ENCODE measurements at regions not wholly inside any gene's neighbourhood (a gene's known extent, or its start where the extent isn't known, plus 50 kb on each side); places are given as distances from the start of the nearest gene placed in this dataset.
"Not testable (repeated sequence)": the region's sequence is repeated elsewhere in the genome, so short reads cannot be mapped to it uniquely, and the experiment has no call there.

DNA sequence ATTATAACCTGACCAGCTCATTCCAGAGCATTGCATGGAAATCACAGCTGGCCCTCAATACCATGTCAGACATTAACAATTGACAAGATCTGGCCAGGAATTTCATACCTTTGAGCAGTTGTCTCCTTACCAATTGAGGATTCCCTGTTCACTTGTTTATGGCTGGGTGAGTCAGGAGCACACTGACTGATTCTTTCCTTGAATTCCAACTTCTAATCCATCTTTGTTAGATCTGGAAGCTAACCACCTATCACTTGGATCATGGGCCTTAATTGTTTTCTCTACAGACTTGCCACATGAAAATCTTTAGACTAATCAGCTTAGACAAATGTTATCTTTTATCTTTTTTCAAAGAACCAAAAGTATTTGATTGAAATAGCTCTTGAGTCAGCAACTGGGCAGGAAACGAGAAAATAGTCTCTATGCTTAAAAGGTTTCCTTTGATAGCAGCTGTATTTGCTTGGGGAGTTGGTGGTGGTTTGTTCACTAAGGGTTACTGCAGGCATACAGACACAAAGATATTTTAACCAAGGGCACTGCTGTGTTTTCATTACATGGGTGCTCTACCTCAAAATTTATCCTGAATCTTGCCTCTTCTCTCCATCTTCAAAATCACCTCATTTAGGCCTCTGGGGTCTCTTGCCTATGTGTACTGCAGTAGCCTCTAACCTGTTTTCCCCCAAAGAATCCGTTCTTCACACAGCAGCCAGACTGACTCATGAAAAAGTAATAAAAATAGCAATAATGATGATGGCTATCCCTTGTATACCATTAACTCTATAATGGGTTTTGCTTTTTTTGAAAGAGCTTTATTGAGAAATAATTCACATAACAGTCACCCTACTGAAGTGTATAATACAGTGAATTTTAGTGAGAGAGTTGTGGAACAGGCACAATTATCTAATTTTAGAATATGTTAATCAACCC lies 197.0 kb upstream of the NMUR2 start:
- Mint-ChIP-seq H3K36me3 (no peaks in the 10 kb centered on the region), H3K27me3 (peaks cover 0 to under 1% of the 10 kb centered on the region in 2 donors), H3K27ac (no peak overlapping the region), H3K4me3 (no peak overlapping the region), H3K9me3 (no peaks in the 10 kb centered on the region), H3K4me1 (no peaks in the 10 kb centered on the region)
- Histone ChIP-seq H3K27me3 (replicated peaks in 1 of 2; ENCODE audit: control insufficient read depth in 2 of 2, extremely low read depth in 1 of 2, insufficient read depth in 2 of 2, low read length in 1 of 2) (no peaks in the 10 kb centered on the region), H3K4me3 (ENCODE audit: control insufficient read depth in 1 of 2, extremely low read depth in 1 of 2, low read length in 1 of 2) (no peak overlapping the region), H3K9me3 (no peaks in the 10 kb centered on the region), H3K36me3 (ENCODE audit: control insufficient read depth in 2 of 2, extremely low read depth in 1 of 2, insufficient read depth in 1 of 2, low read length in 1 of 2) (no peaks in the 10 kb centered on the region), H3K27ac (ENCODE audit: low read length) (no peak overlapping the region), H3K4me1 (ENCODE audit: control insufficient read depth in 1 of 2, extremely low read depth in 1 of 2, insufficient read depth in 2 of 2, low read length in 2 of 2) (no peaks in the 10 kb centered on the region)
- ChIA-PET POLR2A (interaction anchor here in 1 of 2 donors (0.6 kb wide), 1 partner anchor 20 kb away, joined by 3 read pairs; no protein-coding TSS in a partner anchor), CTCF (no interaction called here)
- DNase-seq (no peak), ATAC-seq (replicated peaks in 1 of 4) (no peak)
- WGBS (ENCODE audit: insufficient coverage) = 29% methylated on average over 1 of the region's 2 CpGs

DNA sequence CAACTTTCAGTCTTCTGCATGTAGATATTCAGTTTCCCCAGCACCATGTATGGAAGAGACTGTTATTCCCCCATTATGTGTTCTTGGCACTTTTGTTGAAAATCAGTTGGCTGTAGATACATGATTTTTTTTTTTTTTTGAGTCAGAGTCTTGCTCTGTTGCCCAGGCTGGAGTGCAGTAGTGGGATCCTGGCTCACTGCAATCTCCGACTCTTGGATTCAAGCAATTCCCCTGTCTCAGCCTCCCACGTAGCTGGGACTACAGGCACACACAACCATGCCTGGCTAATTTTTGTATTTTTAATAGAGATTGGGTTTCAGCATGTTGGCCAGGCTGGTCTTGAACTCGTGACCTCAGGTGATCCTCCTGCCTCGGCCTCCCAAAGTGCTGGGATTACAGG lies 201.0 kb upstream of the NMUR2 start:
- H3K27me3 Mint-ChIP-seq; H3K4me3 Mint-ChIP-seq; POLR2A ChIA-PET; H3K27ac Mint-ChIP-seq; H3K4me1 Mint-ChIP-seq; H3K27me3 ChIP-seq (replicated peaks in 1 of 2; ENCODE audit: control insufficient read depth in 2 of 2, extremely low read depth in 1 of 2, insufficient read depth in 2 of 2, low read length in 1 of 2); H3K9me3 ChIP-seq; H3K4me1 ChIP-seq (ENCODE audit: control insufficient read depth in 1 of 2, extremely low read depth in 1 of 2, insufficient read depth in 2 of 2, low read length in 2 of 2); H3K9me3 Mint-ChIP-seq; H3K4me3 ChIP-seq (ENCODE audit: control insufficient read depth in 1 of 2, extremely low read depth in 1 of 2, low read length in 1 of 2); H3K36me3 Mint-ChIP-seq; CTCF ChIA-PET; H3K27ac ChIP-seq (ENCODE audit: low read length); ATAC-seq (replicated peaks in 1 of 4); H3K36me3 ChIP-seq (ENCODE audit: control insufficient read depth in 2 of 2, extremely low read depth in 1 of 2, insufficient read depth in 1 of 2, low read length in 1 of 2); DNase-seq: not testable (repeated sequence)
- 62% methylated on average over 2 of the region's 4 CpGs for WGBS (ENCODE audit: insufficient coverage)

DNA sequence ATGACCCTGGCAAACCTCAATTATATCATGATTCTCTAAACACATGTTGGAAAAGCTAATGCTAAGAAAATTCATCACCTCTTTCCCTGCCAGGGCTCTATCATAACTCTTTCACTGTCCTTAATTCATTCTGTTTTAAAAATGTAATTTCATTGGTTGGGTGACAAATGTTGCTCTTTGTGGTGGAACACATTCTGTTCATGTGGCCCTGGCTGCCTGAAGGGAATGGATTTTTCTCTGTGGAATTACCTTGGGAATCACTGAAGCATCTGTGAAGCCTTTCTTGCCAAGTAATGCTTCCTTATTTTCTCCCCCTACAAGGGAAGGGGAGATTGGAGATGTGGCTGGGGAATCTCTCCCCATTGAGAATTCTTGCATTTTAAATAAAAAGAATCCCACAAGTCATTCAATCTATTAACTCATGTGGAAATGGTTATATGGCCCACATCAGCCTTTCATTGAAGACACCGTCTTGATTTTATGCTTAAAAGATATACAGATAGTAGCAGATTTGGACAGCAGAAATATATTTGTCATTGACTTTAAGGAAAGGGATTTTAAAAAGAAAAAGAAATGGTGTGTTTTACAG lies 201.8 kb upstream of the NMUR2 start:
- POLR2A ChIA-PET = no interaction called here

DNA sequence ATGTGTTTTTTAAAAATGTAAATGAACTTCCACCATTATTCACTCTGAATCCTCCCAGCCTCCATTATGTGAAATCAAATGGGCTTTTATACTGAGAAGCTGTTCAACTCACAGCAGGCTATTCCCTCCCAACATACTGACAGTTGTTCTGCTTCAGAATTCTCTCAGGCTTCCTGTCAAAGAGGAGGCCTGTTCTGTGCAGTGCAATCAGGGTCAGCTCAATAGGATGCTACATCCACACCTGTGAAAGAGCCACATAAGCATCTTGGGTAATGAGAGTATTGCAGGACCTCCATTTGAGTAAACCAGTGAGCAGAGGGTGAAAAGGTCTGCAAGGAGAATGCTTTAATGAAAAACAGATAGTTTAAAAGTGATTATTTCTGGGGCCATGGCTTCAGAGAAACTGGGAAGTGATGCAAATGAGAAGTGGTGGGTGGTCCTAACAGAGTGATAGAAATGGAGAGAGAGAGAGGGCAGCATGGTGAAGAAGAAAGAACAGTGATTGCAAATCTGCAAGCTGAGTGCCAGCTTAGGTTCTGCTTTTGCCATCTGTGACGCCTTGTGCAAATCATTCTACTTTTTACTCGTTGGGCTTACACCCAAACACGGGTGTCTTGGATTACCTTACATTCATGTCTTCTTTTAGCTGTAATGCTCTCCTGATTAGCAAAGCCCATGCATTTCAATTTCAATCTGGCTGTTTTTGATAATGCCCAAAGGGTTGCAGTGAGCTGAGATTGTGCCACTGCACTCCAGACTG lies 202.5 kb upstream of the NMUR2 start:
- Mint-ChIP-seq H3K36me3 (no peaks in the 10 kb centered on the region), H3K4me1 (no peaks in the 10 kb centered on the region), H3K4me3 (no peak overlapping the region), H3K27me3 (no peaks in the 10 kb centered on the region), H3K27ac (no peak overlapping the region), H3K9me3 (peaks cover 0 to 4% (median 0%) of the 10 kb centered on the region in 3 donors)
- ATAC-seq (replicated peaks in 1 of 4) (no peak), DNase-seq (no peak)
- no peak overlapping the region for H3K27ac ChIP-seq (ENCODE audit: low read length)
- 86% methylated on average over 2 of the region's 3 CpGs for WGBS (ENCODE audit: insufficient coverage)
- no peak overlapping the region for H3K4me3 ChIP-seq (ENCODE audit: control insufficient read depth in 1 of 2, extremely low read depth in 1 of 2, low read length in 1 of 2)
- CTCF ChIA-PET = no interaction called here
- no peaks in the 10 kb centered on the region for H3K9me3 ChIP-seq
- POLR2A ChIA-PET = no interaction called here
- no peaks in the 10 kb centered on the region for H3K27me3 ChIP-seq (replicated peaks in 1 of 2; ENCODE audit: control insufficient read depth in 2 of 2, extremely low read depth in 1 of 2, insufficient read depth in 2 of 2, low read length in 1 of 2)
- no peaks in the 10 kb centered on the region for H3K36me3 ChIP-seq (ENCODE audit: control insufficient read depth in 2 of 2, extremely low read depth in 1 of 2, insufficient read depth in 1 of 2, low read length in 1 of 2)
- H3K4me1 ChIP-seq (ENCODE audit: control insufficient read depth in 1 of 2, extremely low read depth in 1 of 2, insufficient read depth in 2 of 2, low read length in 2 of 2) = no peaks in the 10 kb centered on the region

More for the DNA sequence above, 201.8 kb upstream of the NMUR2 start:
- no peaks in the 10 kb centered on the region for H3K36me3 ChIP-seq (ENCODE audit: control insufficient read depth in 2 of 2, extremely low read depth in 1 of 2, insufficient read depth in 1 of 2, low read length in 1 of 2)
- no peaks in the 10 kb centered on the region for H3K27me3 ChIP-seq (replicated peaks in 1 of 2; ENCODE audit: control insufficient read depth in 2 of 2, extremely low read depth in 1 of 2, insufficient read depth in 2 of 2, low read length in 1 of 2)
- no peak overlapping the region for H3K4me3 ChIP-seq (ENCODE audit: control insufficient read depth in 1 of 2, extremely low read depth in 1 of 2, low read length in 1 of 2)
- Mint-ChIP-seq H3K27me3 (no peaks in the 10 kb centered on the region), H3K9me3 (peaks cover 0 to 4% (median 0%) of the 10 kb centered on the region in 3 donors), H3K27ac (no peak overlapping the region), H3K36me3 (no peaks in the 10 kb centered on the region), H3K4me1 (no peaks in the 10 kb centered on the region), H3K4me3 (no peak overlapping the region)
- ATAC-seq (replicated peaks in 1 of 4) (no peak), DNase-seq (no peak)
- no peaks in the 10 kb centered on the region for H3K9me3 ChIP-seq
- WGBS (ENCODE audit: insufficient coverage) = no CpG with 5 or more reads among the region's 1 CpG
- H3K27ac ChIP-seq (ENCODE audit: low read length) = no peak overlapping the region
- no peaks in the 10 kb centered on the region for H3K4me1 ChIP-seq (ENCODE audit: control insufficient read depth in 1 of 2, extremely low read depth in 1 of 2, insufficient read depth in 2 of 2, low read length in 2 of 2)
- CTCF ChIA-PET = no interaction called here

DNA sequence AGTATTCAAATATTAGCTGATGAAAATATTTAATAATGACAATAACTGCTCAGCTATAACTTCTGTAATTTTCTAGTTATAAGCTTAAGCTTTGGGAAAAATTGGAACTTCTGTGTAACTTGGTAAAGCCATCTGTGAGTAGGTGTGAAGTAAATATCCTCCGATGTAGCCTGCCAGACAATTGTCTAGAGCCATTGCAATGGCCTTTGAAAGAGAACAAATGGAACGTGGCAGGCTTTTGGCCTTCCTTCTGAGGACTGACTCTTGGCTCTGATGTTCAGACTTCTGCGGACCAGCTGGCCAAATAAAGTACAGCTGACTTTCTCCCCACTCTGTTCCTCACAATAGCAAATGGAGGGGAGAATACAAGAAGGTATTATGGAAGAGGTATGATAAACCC lies 203.4 kb upstream of the NMUR2 start:
- no peaks in the 10 kb centered on the region for H3K36me3 Mint-ChIP-seq
- no peak overlapping the region for H3K4me3 ChIP-seq (ENCODE audit: control insufficient read depth in 1 of 2, extremely low read depth in 1 of 2, low read length in 1 of 2)
- POLR2A ChIA-PET = no interaction called here
- H3K4me1 Mint-ChIP-seq = no peaks in the 10 kb centered on the region
- H3K27me3 ChIP-seq (replicated peaks in 1 of 2; ENCODE audit: control insufficient read depth in 2 of 2, extremely low read depth in 1 of 2, insufficient read depth in 2 of 2, low read length in 1 of 2) = no peaks in the 10 kb centered on the region
- CTCF ChIA-PET = interaction anchor here in 1 of 2 donors (0.5 kb wide), 1 partner anchor 69 kb away, joined by 4 read pairs; no protein-coding TSS in a partner anchor
- H3K27me3 Mint-ChIP-seq = no peaks in the 10 kb centered on the region
- H3K27ac ChIP-seq (ENCODE audit: low read length) = no peak overlapping the region
- no peaks in the 10 kb centered on the region for H3K9me3 ChIP-seq
- WGBS (ENCODE audit: insufficient coverage) = 64% methylated on average over 1 of the region's 3 CpGs
- H3K4me3 Mint-ChIP-seq = no peak overlapping the region
- no peaks in the 10 kb centered on the region for H3K36me3 ChIP-seq (ENCODE audit: control insufficient read depth in 2 of 2, extremely low read depth in 1 of 2, insufficient read depth in 1 of 2, low read length in 1 of 2)
- no peak for DNase-seq
- peaks cover 0 to 4% (median 0%) of the 10 kb centered on the region in 3 donors for H3K9me3 Mint-ChIP-seq
- H3K4me1 ChIP-seq (ENCODE audit: control insufficient read depth in 1 of 2, extremely low read depth in 1 of 2, insufficient read depth in 2 of 2, low read length in 2 of 2) = no peaks in the 10 kb centered on the region
- no peak overlapping the region for H3K27ac Mint-ChIP-seq
- no peak for ATAC-seq (replicated peaks in 1 of 4)

DNA sequence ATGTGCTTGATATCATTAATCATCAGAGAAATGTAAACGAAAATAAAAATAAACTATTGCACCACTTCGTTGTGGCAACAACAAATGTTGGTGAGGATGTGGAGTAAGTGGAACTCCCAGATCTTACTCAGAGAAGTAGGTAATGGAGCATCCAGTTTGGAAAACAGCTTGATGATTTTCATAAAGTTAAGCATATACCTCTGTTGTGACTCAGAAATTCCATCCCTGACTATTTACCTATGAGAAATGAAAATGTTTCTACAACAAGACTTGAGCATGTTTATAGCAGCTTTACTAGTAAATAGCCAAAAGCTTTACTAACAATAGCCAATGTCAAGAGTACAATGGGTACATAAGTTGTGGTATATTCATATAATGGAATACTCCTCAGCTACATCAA lies 214.7 kb upstream of the NMUR2 start:
- Histone ChIP-seq H3K4me1 (ENCODE audit: control insufficient read depth in 1 of 2, extremely low read depth in 1 of 2, insufficient read depth in 2 of 2, low read length in 2 of 2) (no peaks in the 10 kb centered on the region), H3K36me3 (ENCODE audit: control insufficient read depth in 2 of 2, extremely low read depth in 1 of 2, insufficient read depth in 1 of 2, low read length in 1 of 2) (no peaks in the 10 kb centered on the region), H3K9me3 (no peaks in the 10 kb centered on the region), H3K4me3 (ENCODE audit: control insufficient read depth in 1 of 2, extremely low read depth in 1 of 2, low read length in 1 of 2) (no peak overlapping the region), H3K27ac (ENCODE audit: low read length) (no peak overlapping the region), H3K27me3 (replicated peaks in 1 of 2; ENCODE audit: control insufficient read depth in 2 of 2, extremely low read depth in 1 of 2, insufficient read depth in 2 of 2, low read length in 1 of 2) (no peaks in the 10 kb centered on the region)
- Mint-ChIP-seq H3K9me3 (peaks cover 0 to 4% (median 0%) of the 10 kb centered on the region in 3 donors), H3K27ac (no peak overlapping the region), H3K4me1 (no peaks in the 10 kb centered on the region), H3K27me3 (no peaks in the 10 kb centered on the region), H3K4me3 (no peak overlapping the region), H3K36me3 (no peaks in the 10 kb centered on the region)
- no CpG with 5 or more reads among the region's 2 CpGs for WGBS (ENCODE audit: insufficient coverage)
- ATAC-seq (replicated peaks in 1 of 4) (no peak), DNase-seq (no peak)
- ChIA-PET CTCF (no interaction called here), POLR2A (no interaction called here)
